NCI-H748 (cell line): ENCODE measurements at regions not wholly inside any gene's neighbourhood (a gene's known extent, or its start where the extent isn't known, plus 50 kb on each side); places are given as distances from the start of the nearest gene placed in this dataset.

Experiments
- DNase-seq: peaks from one replicate; lab custom pipeline; 2025; ENCODE audit not compliant: unreplicated experiment; lab: John Stamatoyannopoulos, UW

DNA sequence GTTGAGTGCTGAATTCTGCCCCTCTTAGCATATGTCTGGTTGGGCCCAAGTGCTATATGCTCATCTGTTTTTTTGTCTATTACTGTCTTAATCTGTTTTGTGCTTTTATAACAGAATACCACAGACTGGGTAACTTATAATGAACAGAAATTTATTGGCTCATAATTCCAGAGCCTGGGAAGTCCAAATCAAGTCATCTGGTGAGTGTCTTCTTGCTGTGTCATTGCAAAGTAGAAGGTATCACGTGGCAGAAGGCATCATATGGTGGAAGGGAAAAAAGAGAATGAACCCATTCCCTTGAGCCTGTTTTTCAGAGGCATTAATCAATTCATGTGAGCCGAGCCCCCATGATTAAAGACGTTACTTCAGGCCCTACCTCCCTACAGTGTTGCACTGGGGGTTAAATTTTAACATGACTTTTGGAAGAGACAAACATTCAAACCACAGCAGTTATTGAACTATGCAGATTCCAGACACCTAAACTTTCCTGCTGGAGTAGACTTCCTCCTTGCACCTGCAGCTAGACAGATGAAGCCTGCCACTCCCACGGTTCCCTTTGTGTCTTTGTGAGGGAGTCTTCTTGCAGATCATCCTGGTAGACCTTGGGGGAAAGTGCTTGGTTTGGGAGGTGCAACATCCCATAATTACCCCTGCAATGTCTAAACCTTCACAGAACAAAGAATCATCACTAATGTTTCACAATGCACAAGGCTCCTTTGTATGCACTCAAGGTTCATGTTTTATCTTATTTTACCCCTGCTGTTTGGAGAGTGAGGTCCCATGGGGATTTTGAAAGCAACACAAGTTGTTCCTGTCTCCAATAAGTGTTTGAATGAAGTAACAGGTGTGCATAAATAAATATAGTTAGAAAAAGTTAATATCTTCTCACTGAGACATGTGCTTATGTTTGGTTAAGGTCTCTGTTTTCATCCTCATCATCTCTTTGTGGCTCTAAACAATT is 64.7 kb upstream of the XCR1 start:
- peak; percentile 20 for DNase-seq

DNA sequence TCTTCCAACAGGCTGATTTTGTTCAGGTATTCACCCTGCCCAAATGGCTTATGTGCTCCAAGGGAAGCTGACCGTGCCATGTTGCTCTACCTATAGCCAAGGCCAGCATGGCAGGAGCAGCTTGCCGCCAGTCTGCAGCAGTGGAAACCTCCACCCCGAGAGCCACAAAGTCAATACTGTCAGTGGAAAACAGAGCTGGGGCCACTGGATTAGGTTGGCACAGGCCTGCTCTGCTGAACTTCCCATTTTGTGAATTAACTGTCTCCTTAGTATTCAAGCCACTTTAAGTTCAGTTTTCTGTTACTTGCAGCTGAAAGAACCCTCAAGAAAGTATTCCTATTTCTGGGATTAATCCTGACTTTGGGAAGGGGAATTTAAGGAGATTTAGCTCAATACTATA is 63.8 kb upstream of the XCR1 start:
- no peak for DNase-seq

DNA sequence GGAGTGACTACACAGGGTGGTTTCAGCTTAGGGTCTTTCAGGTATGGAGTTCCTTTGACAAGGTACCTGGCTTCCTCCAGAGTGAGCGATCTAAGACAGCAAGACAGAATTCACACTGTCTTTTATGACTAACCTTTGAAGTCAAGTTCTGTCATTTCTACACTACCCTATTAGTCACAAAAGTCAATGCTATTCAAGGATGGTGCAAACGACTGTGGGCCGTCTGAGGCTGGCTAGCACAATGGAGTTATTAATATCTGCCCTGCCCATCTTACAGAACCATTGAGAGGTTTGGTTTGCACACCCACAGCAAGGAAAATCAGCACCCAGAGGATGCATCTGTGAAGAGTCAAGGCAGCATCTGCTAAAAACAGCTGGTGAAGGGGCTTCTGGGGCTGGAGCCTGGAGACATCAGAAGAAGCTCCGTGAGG is 62.9 kb upstream of the XCR1 start:
- DNase-seq: no peak

DNA sequence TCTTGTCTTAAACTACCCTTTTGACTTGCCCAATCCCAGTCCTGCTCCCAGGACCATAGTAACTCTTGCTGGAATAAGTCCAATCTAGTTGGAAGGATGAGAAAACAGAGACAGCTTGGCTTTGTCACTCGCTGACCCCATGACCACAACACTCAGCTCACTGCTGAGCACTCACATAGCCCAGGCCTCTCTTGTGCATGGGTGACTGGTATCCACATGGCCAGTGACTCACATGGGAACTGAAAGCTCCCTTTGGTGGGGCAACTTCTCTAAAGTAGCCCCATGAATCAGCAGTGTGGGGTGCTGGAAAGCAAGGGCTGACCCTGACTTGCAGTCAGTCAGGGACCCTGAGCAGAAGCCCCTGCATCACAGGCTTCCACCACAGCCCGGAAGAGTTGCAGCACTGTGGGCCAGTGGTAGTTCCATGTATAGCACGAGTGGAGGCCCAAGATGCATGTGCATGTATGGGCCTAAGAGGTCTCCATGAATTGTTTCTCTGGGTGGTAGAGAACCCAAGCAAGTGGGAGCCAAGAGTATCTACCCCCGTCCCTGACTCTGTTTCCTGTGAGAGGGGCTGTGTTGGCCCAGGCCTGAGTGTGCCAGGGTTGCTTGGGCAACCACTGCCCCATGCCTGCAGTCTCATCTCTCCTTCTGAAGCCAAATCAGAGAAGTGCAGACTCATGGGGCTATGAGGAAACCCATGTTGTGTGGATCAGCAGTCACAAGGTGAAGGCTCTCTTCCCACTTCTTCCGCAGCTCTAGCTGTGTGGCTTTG is 62.1 kb upstream of the XCR1 start:
- no peak for DNase-seq

DNA sequence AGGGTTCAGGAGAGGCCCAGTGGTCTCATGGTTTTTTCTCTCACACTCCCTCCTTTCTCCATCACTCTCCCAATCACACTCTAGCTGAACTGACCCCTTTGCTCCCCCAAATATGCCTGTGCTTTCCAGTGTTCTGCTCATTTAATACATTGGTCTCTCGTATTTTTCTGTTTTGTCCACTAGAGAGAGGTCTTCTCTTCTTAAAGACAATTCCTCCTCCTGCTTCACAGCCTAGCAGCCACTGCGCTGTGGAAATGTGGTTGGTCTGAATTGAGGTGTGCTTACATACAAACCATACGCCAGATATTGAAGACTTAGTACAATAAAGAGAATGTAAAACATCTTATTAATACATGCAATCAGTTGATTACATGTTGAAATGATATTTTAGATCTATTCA is 60.6 kb upstream of the XCR1 start:
- DNase-seq: no peak

DNA sequence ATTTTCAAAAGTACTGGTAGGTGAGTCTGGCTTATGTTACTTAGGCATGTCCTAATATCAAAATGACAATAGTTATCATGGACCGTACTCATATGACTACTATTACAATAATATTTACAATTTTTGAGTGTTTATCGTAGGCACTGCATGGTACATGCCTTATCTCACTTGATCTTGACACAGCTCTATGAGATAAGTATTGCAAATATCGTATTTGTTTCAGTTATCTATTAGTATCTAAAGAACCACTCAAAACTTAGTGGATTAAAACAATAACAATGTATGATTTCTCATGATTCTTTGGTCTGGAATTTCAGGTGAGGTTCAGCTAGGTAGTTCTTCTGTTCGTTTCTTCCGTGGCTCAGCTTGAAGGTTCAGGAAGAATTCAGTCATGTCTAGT is 59.7 kb upstream of the XCR1 start:
- no peak for DNase-seq

DNA sequence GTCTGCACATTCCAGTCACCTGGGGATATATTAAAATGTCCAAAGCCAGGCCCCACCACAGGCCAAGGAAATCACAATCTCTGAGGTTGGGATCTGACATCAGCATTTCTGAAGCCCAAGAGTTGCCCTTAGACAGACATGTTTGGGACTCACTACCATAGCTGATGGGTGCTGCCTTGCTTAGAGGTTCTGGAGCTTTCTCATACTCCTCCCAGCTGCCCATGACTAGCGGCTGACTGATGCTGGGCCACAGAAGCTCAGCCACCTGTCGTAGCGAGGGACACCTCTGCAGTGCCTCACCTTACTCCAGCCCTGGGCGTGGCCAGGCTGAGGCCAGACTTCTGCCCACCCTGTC is 58.8 kb upstream of the XCR1 start:
- DNase-seq: no peak

DNA sequence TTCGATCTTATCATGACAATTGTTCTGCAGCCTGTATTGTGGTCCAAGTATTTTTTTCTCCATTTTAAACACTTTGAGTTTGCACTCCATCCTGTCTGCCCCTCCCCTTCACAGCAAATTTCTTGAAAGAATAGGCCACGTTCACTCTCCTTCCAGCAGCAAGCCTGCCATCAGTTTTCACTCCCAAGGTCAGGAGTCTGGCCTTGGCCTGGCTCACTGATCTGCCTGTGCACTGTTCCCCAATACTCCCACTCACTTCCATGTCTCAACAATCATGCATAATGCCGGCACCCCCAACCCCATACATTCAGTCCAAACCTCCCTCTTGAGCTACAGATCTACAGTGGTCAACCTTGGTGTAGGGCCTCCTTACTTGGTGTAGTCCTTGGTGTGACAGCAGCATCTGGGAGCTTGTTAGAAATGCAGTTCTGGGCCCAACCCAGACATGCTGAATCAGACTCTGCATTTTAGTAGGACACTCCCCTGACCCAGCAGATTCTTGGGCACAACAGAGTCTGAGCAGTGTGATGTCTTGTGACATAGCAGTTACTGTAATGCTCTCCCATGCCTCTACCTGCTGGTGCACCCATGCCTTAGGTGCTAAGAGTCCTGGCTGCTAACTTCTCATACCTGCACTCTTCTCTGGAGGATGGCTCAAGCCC is 58.3 kb upstream of the XCR1 start:
- DNase-seq: no peak

DNA sequence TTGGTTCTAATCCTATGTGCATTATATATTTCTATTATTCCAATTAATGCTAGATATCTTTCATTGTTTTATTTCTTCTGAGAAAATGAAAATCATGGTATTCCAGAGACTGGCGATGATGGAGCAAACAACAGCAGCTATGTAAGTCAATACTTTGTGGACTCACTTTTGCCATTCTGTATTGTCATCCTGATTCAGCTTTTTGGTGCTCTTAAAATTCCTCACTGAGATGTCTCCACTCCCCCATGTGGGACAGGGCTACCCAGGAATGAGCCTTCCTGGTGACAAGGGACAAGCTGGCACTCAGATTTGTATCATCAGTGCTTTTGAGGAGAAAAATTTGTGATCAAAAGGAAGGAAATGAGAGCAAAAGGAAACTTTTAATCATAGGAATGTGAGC is 56.7 kb upstream of the XCR1 start:
- no peak for DNase-seq

DNA sequence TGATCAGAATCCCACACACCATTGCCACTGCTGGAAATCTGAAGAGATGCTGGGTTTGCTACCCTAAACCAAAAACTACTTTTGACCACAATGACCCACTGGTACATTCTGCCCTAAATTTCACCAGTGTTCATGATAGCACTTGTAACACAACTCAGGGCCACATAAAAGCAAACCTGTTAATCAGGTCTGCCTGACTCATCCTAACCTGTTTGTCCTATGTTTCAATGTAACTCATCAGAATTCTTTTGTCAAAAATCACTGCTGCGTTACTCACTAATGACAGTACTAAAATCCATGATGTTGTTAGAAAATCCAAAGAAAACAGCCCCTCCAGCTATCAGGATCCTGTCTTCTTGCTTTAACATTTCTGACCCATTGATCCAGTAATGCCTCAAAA is 55.6 kb upstream of the XCR1 start:
- peak; percentile 12 for DNase-seq

DNA sequence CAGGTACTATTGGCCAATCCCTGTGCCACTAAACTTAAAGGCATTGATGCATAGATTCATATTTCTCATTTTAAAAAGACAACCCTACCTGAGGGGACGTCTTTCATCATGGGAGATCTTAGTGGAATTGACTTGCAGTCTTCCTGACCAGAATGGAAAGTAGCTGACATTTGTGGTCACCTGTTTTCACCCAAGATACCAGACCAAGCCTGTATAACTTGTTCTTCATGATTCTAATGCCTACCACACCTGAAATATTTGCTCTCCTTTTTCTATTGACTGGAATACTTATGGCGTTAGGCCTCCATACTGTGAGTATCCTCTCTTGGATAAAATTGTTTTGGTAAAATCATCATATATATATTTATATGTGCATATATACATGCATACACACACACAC is 54.7 kb upstream of the XCR1 start:
- DNase-seq: no peak

DNA sequence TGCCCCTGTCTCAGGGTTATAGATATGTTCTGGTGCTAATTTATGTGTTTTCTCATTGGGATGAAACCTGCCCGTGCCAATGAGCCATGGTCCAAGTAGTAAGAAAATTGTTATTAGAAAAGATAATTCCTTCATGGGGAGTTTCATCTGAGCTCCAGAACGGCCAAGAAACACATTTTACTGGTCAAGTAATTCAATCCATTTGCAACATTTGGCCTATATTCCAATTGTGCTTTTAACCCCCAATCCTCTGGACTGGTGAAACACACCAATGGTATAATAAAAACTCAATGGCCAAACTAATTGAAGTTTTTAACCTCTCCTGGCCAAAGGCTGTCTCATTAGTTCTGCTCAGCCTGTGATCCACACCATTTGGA is 53.7 kb upstream of the XCR1 start:
- no peak for DNase-seq

DNA sequence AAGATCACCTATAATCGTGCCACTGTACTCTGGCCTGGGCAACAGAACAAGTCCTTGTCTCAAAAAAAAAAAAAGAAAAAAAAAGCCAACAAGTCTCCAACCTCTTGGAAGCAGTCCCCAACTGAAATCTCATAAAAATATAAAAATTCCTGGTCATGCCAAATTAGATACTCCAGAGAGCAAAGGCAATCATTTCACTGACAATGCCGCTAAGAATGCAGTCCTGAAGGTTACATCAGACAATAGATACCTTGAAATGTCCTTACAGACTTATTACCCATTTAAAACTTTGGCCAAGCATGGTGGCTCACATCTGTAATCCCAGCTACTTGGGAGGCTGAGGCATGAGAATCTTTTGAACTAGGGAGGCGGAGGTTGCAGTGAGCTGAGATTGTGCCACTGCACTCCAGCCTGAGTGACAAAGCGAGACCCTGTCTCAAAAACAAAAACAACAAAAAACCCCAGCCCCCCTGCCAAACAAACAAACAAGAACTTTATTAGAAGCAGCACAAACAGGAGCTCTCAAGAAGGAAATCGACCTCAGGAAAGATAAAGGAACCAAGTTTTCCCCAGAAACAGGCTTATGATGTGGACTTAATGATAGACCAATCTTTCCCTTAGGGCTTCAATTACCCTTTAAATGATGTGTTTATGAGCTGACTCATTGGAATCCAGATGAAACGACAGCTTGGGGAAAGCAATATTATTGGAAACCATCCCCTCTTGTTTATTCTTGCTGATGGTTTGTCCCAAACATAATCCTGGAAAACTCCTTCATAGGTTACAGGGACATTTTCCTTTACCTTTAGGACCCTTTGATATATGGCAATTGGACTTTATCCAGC is 53.1 kb upstream of the XCR1 start:
- DNase-seq: no peak

DNA sequence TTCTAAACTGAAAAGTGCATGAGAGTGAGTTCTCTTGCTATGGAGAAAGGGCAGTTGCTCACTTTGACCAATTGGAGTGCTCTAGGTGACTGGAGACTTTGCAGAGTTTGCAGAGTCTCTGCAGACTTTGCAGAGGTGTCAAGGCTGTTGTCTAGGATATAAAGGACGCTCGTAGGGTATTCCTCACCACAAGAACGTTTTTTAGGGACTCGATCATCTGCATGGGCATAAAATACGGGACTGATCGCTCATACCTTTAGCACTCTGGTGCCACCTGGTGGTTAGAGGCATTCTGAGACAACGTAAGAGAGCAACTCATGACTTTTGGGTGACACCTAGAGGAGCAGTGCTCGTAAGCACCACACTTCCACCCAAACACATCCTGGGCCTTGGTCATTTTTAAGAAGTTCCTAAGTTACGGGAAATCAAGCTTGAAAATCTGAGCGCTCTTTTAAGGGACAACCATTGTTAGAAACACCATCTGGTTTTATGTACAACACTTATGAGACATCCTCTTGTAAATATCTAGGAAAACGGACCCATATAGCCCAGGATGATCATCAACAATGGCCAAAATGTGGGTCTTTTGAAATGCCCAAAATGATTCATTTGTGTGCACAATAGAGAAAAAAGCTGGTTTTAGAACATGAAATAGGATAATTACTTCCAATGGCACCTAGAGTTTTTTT is 51.6 kb upstream of the XCR1 start:
- DNase-seq: peak; percentile 86
